Tibial nerve (tissue), 4 donors: ENCODE measurements at regions not wholly inside any gene's neighbourhood (a gene's known extent, or its start where the extent isn't known, plus 50 kb on each side); places are given as distances from the start of the nearest gene placed in this dataset.

Source experiments
- DNase-seq, 2 donors: peaks; one replicate each; pipeline ENCODE4 v3.0.0-alpha.2; 2019; ENCODE audit warnings: low spot score in 2 of 2
- H3K27ac ChIP-seq, 4 donors: fragments of 200-600 bp; sonication (generic) in 3 of 4; one replicate each; pipeline ENCODE4 v1.5.1; 2017 to 2019; ENCODE audit warnings: mild to moderate bottlenecking in 1 of 4
- H3K27me3 ChIP-seq, 2 donors: fragments of 200-600 bp; sonication (generic) in 1 of 2; one replicate each; pipeline versions ENCODE4 v1.5.1 to v1.6.0; 2017 to 2019
- H3K36me3 ChIP-seq, 3 donors: fragments of 200-600 bp; sonication (generic); one replicate each; pipeline ENCODE4 v1.5.1; 2018 to 2019
- H3K4me1 ChIP-seq, 4 donors: fragments of 200-600 bp; sonication (generic) in 3 of 4; one replicate each; pipeline ENCODE4 v1.5.1; 2017 to 2019
- H3K4me3 ChIP-seq, 4 donors: fragments of 200-600 bp; sonication (generic) in 3 of 4; one replicate each; pipeline ENCODE4 v1.5.1; 2017 to 2019; ENCODE audit warnings: mild to moderate bottlenecking in 1 of 4, moderate library complexity in 1 of 4
- H3K9me3 ChIP-seq, 4 donors: fragments of 200-600 bp; sonication (generic) in 3 of 4; one replicate each; pipeline ENCODE4 v1.5.1; 2017 to 2019
- CTCF ChIP-seq, 5 experiments: fragments of 200-600 bp in 3 of 5; fragments of 450-650 bp in 2 of 5; sonication (generic) in 3 of 5; IDR thresholded peaks; one replicate each; pipeline ENCODE4 v1.5.1; 2016 to 2019; ENCODE audit warnings: antibody characterized with exemption in 5 of 5, mild to moderate bottlenecking in 3 of 5, moderate library complexity in 2 of 5
- EP300 ChIP-seq, 2 donors: sonication (generic); formaldehyde crosslinking; IDR thresholded peaks; one replicate each; pipeline ENCODE4 v1.6.1; 2017; ENCODE audit warnings: antibody characterized with exemption in 2 of 2, mild to moderate bottlenecking in 1 of 2
- POLR2A ChIP-seq, 2 donors: fragments of 450-650 bp; IDR thresholded peaks; one replicate each; pipeline ENCODE4 v1.6.1; 2017; ENCODE audit warnings: antibody characterized with exemption in 2 of 2, mild to moderate bottlenecking in 2 of 2, moderate library complexity in 2 of 2
- WGBS, 2 donors: methylation state at CpG; one replicate each; pipeline ENCODE4 v1.1.5; 2018; 5-methylcytosine and 5-hydroxymethylcytosine counted together

GRCh38 chr6:53446151-53446550 is 97.4 kb upstream of the ELOVL5 start:
- peaks cover 0 to 10% (median 3%) of the 10 kb centered on the region in 4 donors for H3K4me1 ChIP-seq
- no peaks in the 10 kb centered on the region for H3K36me3 ChIP-seq
- H3K27ac ChIP-seq = no peak overlapping the region
- H3K4me3 ChIP-seq = no peak overlapping the region
- peaks cover 0 to 7% (median 0%) of the 10 kb centered on the region in 4 donors for H3K9me3 ChIP-seq
- no peaks in the 10 kb centered on the region for H3K27me3 ChIP-seq
- WGBS, 2 donors = 81 to 82% methylated on average over 2 of the region's 2 CpGs
- no peak for DNase-seq
- TF ChIP-seq EP300 (IDR thresholded peaks at IDR 0.05) (no peak), CTCF (IDR thresholded peaks at IDR 0.05) (no peak), POLR2A (IDR thresholded peaks at IDR 0.05) (no peak)

- DNase-seq = no peak
- Histone ChIP-seq H3K4me1 (peaks cover 0 to 54% (median 25%) of the 10 kb centered on the region in 4 donors), H3K9me3 (no peaks in the 10 kb centered on the region), H3K27me3 (no peaks in the 10 kb centered on the region), H3K4me3 (no peak overlapping the region), H3K27ac (peak overlapping the region in 1 of 4 donors; percentile 59), H3K36me3 (no peaks in the 10 kb centered on the region)
- TF ChIP-seq EP300 (IDR thresholded peaks at IDR 0.05) = peak in 1 of 2 donors; percentile 29
- TF ChIP-seq CTCF (IDR thresholded peaks at IDR 0.05) = no peak
- 66 to 67% methylated on average over 3 of the region's 3 CpGs for WGBS, 2 donors
These were observed 93.0 kb upstream of the ELOVL5 start for GRCh38 chr6:53441761-53442160.

GRCh38 chr6:53441035-53441493 is 92.3 kb upstream of the ELOVL5 start:
- H3K27ac ChIP-seq = peak overlapping the region in 1 of 4 donors; percentile 73
- H3K9me3 ChIP-seq = no peaks in the 10 kb centered on the region
- no peaks in the 10 kb centered on the region for H3K27me3 ChIP-seq
- TF ChIP-seq EP300 (IDR thresholded peaks at IDR 0.05) (no peak), CTCF (IDR thresholded peaks at IDR 0.05) (no peak), POLR2A (IDR thresholded peaks at IDR 0.05) (no peak)
- H3K36me3 ChIP-seq = no peaks in the 10 kb centered on the region
- peaks cover 0 to 56% (median 25%) of the 10 kb centered on the region in 4 donors for H3K4me1 ChIP-seq
- 65 to 68% methylated on average over 1 of the region's 1 CpG for WGBS, 2 donors
- DNase-seq = no peak
- no peak overlapping the region for H3K4me3 ChIP-seq

- H3K4me1 ChIP-seq = peaks cover 0 to 56% (median 25%) of the 10 kb centered on the region in 4 donors
- H3K27me3 ChIP-seq = no peaks in the 10 kb centered on the region
- no peak for DNase-seq
- H3K27ac ChIP-seq = peak overlapping the region in 3 of 4 donors; percentile 34 to 73 (median 62)
- no peak overlapping the region for H3K4me3 ChIP-seq
- TF ChIP-seq CTCF (IDR thresholded peaks at IDR 0.05) (no peak), POLR2A (IDR thresholded peaks at IDR 0.05) (no peak), EP300 (IDR thresholded peaks at IDR 0.05) (no peak)
- no peaks in the 10 kb centered on the region for H3K9me3 ChIP-seq
- H3K36me3 ChIP-seq = no peaks in the 10 kb centered on the region
- 37 to 47% methylated on average over 3 of the region's 3 CpGs for WGBS, 2 donors
These were observed 91.7 kb upstream of the ELOVL5 start for GRCh38 chr6:53440336-53440945.

GRCh38 chr6:53439556-53439955 is 90.8 kb upstream of the ELOVL5 start:
- no peak overlapping the region for H3K4me3 ChIP-seq
- no peaks in the 10 kb centered on the region for H3K27me3 ChIP-seq
- peaks cover 0 to 56% (median 25%) of the 10 kb centered on the region in 4 donors for H3K4me1 ChIP-seq
- no peaks in the 10 kb centered on the region for H3K9me3 ChIP-seq
- peak in 1 of 2 donors; percentile 24 for DNase-seq
- peak overlapping the region; percentile 2 to 73 (median 48) for H3K27ac ChIP-seq
- TF ChIP-seq EP300 (IDR thresholded peaks at IDR 0.05) = peak; percentile 74
- no peak for TF ChIP-seq POLR2A (IDR thresholded peaks at IDR 0.05)
- H3K36me3 ChIP-seq = no peaks in the 10 kb centered on the region
